NB4 (cell line): ENCODE measurements at regions not wholly inside any gene's neighbourhood (a gene's known extent, or its start where the extent isn't known, plus 50 kb on each side); places are given as distances from the start of the nearest gene placed in this dataset.

ENCODE experiments used
- DNase-seq: peaks from one replicate; pipeline ENCODE4 v3.0.0; 2010; ENCODE audit warnings: low read depth
- H3K4me3 ChIP-seq: one replicate; pipeline ENCODE4 v1.5.1; 2011; ENCODE audit warnings: mild to moderate bottlenecking, low read depth, low read length, moderate library complexity
- MYC ChIP-seq: IDR thresholded peaks from 2 replicates; pipeline ENCODE4 v1.6.1; 2011; ENCODE audit warnings: low read depth, low read length
- POLR2A ChIP-seq: IDR thresholded peaks from 2 replicates; pipeline ENCODE4 v1.6.1; 2011; ENCODE audit warnings: mild to moderate bottlenecking; ENCODE audit not compliant: insufficient read length; ENCODE audit errors: extremely low read depth
- TF ChIP-seq, protein P1 (sequence below): IDR thresholded peaks from one replicate; pipeline ENCODE4 v1.5.1; 2012; ENCODE audit warnings: low read depth, low read length
- TF ChIP-seq, protein P2 (sequence below): IDR thresholded peaks from 2 replicates; pipeline ENCODE4 v1.6.1; 2011; ENCODE audit warnings: low read depth, low read length

DNA sequence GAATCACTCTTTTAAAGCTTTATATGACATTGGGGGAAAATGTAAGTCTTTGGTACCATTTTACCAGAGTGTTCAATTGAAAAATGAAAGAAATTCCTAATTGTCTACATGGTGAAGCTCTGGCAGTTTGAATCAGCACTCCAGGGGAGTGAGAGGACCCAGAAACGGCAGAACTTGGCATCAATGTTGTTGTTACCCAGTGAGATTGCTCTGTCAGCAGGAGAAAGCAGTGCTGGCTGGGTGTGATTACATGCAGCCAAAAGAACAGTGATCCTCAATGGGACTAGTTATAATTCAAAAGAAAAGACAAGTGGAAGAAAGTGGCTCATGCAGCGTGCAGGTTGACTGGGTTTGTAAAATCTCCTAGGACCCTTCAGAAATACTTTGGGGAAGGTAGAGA, 206.4 kb downstream of the PTPRC start:
- DNase-seq = no peak
- H3K4me3 ChIP-seq = no peak overlapping the region
- TF ChIP-seq, protein P1, sequence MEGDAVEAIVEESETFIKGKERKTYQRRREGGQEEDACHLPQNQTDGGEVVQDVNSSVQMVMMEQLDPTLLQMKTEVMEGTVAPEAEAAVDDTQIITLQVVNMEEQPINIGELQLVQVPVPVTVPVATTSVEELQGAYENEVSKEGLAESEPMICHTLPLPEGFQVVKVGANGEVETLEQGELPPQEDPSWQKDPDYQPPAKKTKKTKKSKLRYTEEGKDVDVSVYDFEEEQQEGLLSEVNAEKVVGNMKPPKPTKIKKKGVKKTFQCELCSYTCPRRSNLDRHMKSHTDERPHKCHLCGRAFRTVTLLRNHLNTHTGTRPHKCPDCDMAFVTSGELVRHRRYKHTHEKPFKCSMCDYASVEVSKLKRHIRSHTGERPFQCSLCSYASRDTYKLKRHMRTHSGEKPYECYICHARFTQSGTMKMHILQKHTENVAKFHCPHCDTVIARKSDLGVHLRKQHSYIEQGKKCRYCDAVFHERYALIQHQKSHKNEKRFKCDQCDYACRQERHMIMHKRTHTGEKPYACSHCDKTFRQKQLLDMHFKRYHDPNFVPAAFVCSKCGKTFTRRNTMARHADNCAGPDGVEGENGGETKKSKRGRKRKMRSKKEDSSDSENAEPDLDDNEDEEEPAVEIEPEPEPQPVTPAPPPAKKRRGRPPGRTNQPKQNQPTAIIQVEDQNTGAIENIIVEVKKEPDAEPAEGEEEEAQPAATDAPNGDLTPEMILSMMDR = no peak
- TF ChIP-seq MYC (no peak), POLR2A (no peak)
- TF ChIP-seq, protein P2, sequence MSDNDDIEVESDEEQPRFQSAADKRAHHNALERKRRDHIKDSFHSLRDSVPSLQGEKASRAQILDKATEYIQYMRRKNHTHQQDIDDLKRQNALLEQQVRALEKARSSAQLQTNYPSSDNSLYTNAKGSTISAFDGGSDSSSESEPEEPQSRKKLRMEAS = no peak

DNA sequence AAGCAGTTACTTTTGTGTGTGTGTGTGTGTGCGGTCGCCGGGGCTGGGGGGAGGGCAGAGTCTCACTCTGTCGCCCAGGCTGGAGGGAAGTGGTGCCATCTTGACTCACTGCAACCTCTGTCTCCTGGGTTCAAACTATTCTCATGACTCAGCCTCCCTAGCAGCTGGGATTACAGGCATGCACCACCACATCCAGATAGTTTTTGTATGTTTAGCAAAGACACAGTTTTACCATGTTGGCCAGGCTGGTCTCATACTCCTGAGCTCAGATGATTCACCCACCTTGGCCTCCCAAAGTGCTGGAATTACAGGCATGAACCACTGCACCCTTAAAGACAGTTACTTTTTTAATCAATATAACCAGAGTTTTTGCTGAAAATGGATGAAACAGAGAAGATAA, 207.0 kb downstream of the PTPRC start:
- DNase-seq = no peak
- H3K4me3 ChIP-seq = no peak overlapping the region
- TF ChIP-seq MYC = no peak
- no peak for TF ChIP-seq POLR2A
- TF ChIP-seq, protein P1 = no peak
- TF ChIP-seq, protein P2 = no peak

DNA sequence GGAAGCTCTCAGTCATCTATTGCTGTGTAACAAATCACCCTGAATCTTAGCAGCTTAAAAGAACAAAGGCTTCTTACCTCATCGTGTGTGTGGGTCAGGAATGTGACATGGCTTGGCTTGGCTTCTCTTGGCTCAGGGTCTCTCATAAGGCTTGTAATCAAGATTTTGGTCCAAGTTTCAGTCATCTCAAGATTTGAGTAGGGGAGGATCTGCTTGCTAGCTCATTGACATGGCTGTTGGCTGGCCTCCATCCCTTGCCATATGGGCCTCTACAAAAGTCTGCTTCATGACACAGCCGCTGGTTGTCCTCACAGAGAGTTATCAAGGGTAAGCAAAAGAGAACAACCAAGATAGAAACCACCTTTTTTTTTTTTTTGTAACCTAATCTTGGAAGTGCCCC, 207.7 kb downstream of the PTPRC start:
- TF ChIP-seq MYC = no peak
- TF ChIP-seq, protein P1 = no peak
- TF ChIP-seq POLR2A = no peak
- TF ChIP-seq, protein P2 = no peak
- H3K4me3 ChIP-seq = no peak overlapping the region
- no peak for DNase-seq

DNA sequence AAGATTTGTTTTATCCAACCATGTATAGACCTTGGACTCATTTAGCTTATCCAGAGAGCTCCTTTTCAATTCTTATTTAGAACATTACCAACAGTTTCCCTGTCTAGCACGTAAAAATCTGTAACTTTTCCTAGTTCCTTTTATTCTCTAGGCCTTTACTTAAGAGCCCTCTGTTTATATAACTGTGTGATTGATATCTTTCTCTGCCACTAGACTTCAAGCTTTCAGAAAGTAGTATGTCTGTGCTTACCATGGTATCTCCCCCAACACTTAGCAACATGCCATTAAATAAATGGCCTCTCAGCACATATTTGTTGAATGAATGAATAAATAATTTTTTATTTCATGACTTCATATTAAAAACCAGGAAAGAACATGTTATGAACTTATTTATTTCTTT, 209.4 kb downstream of the PTPRC start:
- H3K4me3 ChIP-seq = no peak overlapping the region
- no peak for DNase-seq
- TF ChIP-seq POLR2A (no peak), MYC (no peak)
- TF ChIP-seq, protein P1 = no peak
- TF ChIP-seq, protein P2 = no peak

DNA sequence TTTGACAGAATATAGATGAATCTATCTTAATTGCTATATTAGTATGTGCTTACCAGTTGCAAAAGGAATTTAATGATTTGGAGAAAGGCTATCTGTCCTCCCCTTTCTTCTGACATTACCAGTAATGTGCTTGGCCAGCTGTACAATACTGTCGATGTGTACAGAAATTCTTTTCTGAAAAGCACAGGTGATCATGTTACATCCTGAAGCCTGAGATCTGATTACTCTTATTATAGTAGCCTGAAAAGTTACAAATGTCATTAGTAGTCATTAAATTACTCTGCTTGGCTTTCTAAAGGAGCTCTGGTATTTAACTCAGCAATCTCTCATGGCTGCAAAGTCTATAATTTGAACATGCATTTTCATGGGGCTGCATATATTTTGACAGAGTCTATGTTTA, 209.8 kb downstream of the PTPRC start:
- TF ChIP-seq MYC (no peak), POLR2A (no peak)
- TF ChIP-seq, protein P2 = no peak
- TF ChIP-seq, protein P1 = no peak
- no peak for DNase-seq

DNA sequence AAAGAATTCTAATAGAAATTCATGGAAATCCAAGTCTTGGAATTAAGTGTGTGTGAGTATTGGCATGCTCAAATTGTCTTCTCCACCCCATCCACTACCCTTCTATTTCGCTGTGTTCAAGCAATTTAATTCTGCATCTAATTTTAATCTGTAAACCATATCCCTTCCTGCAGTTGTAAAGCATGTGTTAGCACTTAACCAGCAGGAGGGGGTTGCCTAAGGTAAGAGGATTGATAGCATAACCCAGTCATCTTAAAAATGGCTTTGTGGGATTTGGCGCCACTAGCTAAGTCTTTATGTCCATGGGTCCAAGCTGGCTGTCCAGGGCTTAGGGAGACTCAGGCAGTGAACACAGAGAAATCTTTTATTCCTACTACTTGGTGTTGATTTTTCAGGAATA, 210.3 kb downstream of the PTPRC start:
- DNase-seq = no peak

More for the DNA sequence above, 209.8 kb downstream of the PTPRC start:
- H3K4me3 ChIP-seq = no peak overlapping the region

More for the DNA sequence above, 210.3 kb downstream of the PTPRC start:
- no peak for TF ChIP-seq MYC
- no peak for TF ChIP-seq POLR2A
- TF ChIP-seq, protein P2 = no peak
- TF ChIP-seq, protein P1 = no peak
- no peak overlapping the region for H3K4me3 ChIP-seq
